ENCODE measurements at regions not wholly inside any gene's neighbourhood (a gene's known extent, or its start where the extent isn't known, plus 50 kb on each side); places are given as distances from the start of the nearest gene placed in this dataset.
"Not testable (repeated sequence)": the region's sequence is repeated elsewhere in the genome, so short reads cannot be mapped to it uniquely, and the experiment has no call there.

- intact Hi-C loops (cut with micrococcal nuclease) = no loop called here
These were observed 198.9 kb downstream of the ACKR3 start for GRCh38 chr2:236768393-236769140.

- intact Hi-C loops (cut with micrococcal nuclease) = no loop called here
These were observed 200.5 kb downstream of the ACKR3 start for GRCh38 chr2:236769981-236770671.

DNA sequence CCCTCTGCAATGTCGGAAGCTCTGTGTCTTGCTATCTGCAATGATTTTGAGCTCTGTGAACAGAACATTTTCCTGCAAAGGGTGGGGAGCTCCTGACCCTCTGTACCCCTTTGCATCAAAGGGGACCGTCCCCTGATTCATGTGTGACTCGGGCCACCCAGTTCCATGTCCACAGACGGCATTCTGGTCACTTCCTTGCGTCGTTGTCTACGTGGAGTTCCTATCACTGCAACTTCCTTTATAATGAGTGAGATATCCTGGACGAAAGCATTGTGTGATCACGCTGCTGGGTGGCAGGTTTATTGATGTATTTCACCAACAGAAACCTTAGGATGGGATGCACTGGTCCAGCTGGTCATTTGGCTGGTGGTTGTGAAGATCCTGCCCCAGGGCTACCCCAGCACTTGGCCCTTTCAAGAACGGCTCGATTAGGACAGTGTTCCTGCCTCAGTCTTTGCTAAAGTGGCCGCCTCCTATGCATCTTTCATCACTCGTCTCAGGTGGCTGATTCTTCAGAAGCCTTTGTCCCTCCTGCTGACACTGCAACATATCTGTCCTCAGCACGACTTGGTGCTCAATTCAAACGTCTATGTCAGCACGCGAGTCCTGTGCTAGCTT is 202.7 kb downstream of the ACKR3 start:
- intact Hi-C loops (cut with micrococcal nuclease) = no loop called here

DNA sequence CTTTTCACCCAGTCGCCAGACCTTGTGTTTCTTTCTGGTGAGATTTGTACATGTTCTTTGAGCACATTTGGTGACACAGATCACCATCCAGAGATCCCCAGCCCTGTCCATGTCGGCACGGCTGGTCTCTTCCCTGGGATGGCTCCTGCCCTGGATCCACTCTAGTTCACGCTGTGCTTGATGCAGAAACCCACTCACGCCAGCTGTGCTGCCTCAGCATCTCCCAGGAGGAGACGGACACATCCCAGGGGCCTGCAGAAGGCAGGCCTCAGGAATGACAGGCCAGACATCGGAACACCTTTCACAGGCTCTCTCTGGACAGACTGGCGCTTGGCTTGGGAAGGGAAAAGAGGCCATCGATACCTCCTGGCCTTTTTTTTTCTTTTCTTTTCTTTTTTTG is 203.6 kb downstream of the ACKR3 start:
- intact Hi-C loops (cut with micrococcal nuclease) = no loop called here

- intact Hi-C loops (cut with micrococcal nuclease) = no loop called here
These were observed 204.5 kb downstream of the ACKR3 start for GRCh38 chr2:236774171-236774570.

DNA sequence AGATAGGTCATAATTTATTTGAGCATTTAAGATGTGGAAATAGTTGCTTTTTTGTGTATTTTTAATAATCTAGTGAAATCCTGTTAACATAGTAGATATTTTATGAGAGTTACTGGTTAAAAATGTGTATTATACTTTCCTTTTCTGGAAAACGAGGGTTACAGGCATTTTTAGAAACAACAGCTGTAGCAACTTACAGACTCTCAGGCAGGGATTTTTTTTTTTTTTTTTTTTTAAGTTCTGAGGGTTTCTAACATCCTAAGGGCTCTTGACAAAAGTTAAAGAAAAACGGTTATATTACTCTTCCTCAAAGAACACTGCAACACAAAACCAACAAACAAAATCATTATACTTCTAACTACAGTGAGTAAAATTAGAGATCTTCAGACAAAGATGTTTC is 205.9 kb downstream of the ACKR3 start:
- intact Hi-C loops (cut with micrococcal nuclease) = no loop called here

DNA sequence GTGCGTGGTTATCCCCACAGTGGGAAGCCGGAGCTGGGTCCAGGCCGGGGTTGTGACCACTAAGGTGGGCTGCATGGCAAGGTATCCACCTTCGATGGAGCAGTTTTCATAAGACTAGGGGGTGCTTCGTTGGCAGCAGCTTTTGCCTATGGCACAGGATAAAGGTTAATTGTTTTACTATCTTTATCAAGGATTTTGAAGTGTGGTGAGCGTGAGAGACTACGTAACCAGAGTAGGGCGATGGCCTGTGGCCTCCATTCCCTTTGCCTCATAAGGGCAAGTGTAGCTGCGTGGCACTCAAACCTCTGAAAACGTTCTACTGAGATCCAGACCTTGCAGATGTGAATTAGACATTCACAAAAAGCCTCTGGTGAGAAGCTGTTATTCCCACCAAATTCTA is 206.6 kb downstream of the ACKR3 start:
- intact Hi-C loops (cut with micrococcal nuclease) = no loop called here

GRCh38 chr2:236776695-236777251 is 207.1 kb downstream of the ACKR3 start:
- intact Hi-C loops (cut with micrococcal nuclease) = no loop called here

- intact Hi-C loops (cut with micrococcal nuclease) = no loop called here
These were observed 207.8 kb downstream of the ACKR3 start for GRCh38 chr2:236777408-236777807.

DNA sequence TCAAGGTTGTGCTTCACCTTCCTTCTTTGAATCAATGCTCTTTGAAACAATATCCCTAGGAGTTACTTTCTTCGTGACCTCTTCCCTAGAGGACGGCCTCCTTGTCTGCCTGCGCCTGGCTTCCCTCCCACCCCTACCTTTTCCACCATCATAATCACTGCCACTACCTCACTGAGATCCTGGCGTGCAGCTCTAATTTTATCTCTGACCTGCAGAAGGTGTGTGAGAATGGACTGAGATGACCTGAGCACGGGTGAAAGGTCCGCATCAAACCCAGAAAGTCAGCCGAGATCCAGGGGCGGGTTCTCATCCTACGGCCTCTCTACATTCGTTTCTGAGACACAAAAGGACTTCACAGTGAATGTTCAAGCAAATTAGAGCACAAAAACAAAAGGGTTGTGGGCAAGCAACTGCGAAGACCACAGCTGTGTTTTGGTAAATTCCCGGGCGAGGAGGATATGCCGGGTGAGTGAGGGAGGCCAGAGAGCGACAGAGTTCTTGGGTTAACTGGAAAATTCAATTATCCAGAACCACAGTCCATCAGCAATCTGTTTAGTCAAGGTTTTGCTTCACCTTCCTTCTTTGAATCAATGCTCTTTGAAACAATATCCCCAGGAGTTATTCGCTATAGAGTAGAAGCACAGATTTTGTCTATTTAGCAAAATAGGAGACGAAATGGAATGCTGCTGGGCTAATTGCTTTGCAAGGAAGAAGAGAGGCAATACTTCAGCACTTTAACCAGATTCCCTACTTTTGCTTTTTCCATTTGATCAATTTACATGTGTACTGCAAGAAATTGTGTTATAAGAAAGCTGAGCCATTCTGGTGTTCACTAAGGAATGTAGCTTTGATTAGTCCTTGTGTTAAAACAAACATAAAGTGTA is 212.6 kb downstream of the ACKR3 start:
- intact Hi-C loops (cut with micrococcal nuclease) = no loop called here

- intact Hi-C loops (cut with micrococcal nuclease) = no loop called here
These were observed 213.3 kb downstream of the ACKR3 start for GRCh38 chr2:236782938-236783337.

DNA sequence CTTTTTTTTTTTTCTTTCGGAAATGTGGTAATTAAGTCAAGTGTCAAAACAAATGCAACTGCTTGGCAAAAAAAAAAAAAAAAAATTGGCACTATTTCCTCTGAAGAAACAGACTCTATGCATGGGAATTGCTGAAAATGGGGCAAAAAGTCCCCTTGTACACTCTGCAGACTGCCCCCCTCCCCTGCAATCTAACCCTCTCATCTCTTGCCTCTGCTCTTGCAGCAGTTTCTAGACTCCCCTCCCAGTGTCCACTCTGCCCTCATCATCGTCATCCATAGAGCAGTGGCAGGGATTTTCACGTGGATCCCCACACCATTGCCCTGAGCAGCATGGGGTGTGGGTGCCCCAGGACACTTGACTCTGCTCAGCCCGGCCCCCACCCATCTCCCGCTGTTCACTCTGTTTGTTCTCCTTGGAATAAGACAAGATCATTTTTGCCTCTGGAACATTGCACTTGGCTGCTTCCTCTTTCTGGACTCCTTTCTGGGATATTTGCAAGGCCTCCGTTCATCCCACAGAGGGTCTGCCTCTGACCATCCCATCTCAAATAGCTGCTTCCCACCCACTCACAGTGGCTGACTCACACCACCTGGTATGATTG is 213.9 kb downstream of the ACKR3 start:
- intact Hi-C loops (cut with micrococcal nuclease) = no loop called here

DNA sequence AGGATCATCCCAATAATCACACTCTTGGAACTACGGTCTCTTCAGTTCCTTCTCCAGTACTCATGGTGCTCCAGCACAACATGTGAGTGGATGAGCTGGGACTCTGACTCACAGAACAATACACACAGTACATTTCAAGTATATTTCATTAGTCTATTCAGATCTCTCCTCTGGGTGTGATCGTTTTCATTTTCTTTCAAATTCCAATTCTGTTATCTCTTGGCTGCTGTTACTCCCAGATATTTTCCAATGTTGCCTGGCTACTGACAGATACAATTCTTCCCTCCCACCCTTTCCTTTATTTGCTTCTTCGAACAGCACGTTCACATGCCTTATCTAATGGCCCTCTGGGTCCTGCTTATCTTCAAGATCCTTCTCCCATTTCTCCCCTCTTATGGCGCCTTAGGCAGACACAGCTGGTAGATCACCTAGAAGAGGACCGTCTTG is 216.0 kb downstream of the ACKR3 start:
- intact Hi-C loops (cut with micrococcal nuclease) = no loop called here

DNA sequence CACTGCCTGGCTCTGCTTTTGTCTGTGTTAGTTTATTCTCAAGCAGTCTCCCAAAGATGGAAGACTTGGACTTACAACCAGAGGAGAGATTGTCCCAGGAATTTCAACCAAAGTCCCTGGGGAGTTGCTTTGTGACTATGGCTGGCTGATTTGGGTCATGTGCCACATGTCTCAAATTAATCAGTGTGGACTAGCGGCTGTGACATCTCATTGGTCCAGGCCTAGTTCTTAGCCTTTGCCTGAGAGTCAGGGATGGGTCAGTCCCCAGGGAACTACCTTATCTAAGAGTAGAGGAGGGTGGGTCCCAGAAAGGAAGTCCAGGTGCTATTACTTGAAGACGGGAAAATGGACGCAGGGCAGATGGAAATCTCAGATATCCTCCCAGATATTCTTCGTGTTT is 217.1 kb downstream of the ACKR3 start:
- intact Hi-C loops (cut with micrococcal nuclease) = no loop called here

DNA sequence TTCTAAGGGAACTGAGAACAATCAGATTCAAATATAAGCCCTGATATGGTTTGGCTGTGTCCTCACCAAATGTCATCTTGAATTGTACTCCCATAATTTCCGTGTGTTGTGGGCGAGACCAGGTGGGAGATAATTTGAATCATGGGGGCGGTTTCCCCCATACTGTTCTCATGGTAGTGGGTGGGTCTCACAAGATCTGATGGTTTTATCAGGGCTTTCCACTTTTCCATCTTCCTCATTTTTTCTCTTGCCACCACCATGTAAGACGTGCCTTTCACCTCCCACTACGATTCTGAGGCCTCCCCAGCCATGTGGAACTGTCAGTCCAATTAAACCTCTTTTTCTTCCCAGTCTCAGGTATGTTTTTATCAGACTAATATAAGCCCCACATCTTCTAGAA is 217.8 kb downstream of the ACKR3 start:
- intact Hi-C loops (cut with micrococcal nuclease) = not testable (repeated sequence)

GRCh38 chr2:236787885-236788284 is 218.3 kb downstream of the ACKR3 start:
- intact Hi-C loops (cut with micrococcal nuclease) = no loop called here

DNA sequence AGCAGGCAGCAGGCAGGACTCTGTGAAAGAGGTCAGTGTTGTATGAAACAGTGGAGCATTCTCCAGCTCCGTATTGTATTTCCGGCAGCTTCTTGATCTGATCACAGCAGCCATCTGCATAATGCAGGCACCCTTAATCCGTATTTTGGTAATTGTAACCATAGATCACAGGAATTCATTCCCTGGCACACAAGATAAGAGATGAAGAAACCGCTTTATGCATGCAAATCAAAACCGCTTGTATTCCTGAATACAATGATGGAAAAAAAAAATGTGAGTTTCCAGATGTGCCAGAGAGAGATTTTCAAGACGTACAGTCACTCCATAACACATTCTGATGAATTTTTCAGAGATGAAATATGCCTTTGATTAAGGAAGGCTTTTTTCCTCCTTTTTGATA is 221.3 kb downstream of the ACKR3 start:
- intact Hi-C loops (cut with micrococcal nuclease) = no loop called here

DNA sequence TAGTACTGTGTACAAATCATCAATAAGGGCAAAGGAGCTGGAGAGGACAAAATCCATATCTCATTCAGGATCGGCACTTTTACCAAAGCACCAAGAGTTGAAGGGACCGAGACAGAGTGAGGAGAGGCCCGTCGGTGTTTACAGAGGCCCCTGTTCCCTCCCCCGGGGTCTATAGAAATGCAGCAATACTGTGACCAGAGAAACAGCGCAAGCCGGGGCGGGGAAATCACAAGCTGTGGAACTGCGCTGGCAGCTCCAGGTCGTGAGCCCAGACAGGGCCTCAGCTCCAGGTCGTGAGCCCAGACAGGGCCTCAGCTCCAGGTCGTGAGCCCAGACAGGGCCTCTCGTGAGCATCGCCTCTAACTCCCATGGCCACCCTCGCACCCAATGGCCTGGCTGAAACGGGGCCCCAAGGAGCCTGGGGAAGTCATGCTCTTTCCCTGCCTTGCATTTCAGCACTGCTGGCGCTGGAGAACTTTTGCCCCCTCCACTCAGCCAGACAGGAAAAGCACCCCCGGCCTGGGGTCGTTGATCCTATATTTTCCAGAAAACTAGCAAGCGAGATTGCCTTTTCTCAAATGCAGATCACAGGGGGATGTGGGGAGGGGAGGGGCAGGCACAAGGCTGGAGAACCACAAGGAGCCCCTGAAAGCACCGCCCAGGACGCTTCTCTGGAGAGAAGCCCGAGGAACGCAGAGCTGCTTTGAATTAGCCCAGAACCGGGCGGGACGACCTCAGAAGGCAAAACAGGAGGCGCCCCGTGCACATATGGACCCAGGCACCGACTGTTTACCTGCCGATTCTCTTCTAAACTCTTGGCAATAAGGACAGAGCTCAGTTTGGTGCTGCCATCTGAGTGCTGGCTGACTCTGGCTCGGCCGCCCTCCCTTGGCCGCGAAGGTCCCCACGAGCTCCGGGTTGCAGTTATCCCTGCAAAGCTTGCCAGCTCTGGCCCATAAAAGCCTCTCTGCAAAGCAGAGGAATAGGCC is 223.7 kb downstream of the ACKR3 start:
- intact Hi-C loops (cut with micrococcal nuclease) = no loop called here

GRCh38 chr2:236794176-236794957 is 224.7 kb downstream of the ACKR3 start:
- intact Hi-C loops (cut with micrococcal nuclease) = no loop called here
